Spleen (tissue), 7 donors: ENCODE measurements at regions not wholly inside any gene's neighbourhood (a gene's known extent, or its start where the extent isn't known, plus 50 kb on each side); places are given as distances from the start of the nearest gene placed in this dataset.
"Not testable (repeated sequence)": the region's sequence is repeated elsewhere in the genome, so short reads cannot be mapped to it uniquely, and the experiment has no call there.

Experiments
- POLR2A ChIP-seq, 3 donors: fragments of 450-650 bp; IDR thresholded peaks; one replicate each; pipeline ENCODE4 v1.5.1; 2017; ENCODE audit warnings: antibody characterized with exemption in 3 of 3, mild to moderate bottlenecking in 1 of 3
- TF ChIP-seq, protein P1 (sequence below), 11 experiments: fragments of 200-600 bp in 7 of 11; fragments of 450-650 bp in 4 of 11; sonication (generic) in 4 of 11; IDR thresholded peaks in 8 of 11; conservative IDR thresholded peaks in 3 of 11; 1 replicate in 7 of 11; 2 replicates in 4 of 11; pipeline versions ENCODE4 v1.4.0 to v1.8.0; 2016 to 2021; ENCODE audit warnings: antibody characterized with exemption in 11 of 11, inconsistent platforms in 4 of 11, mild to moderate bottlenecking in 1 of 11
- donor health status: DM: no; HTN: no; CAD: no; lungs with moderate emphysema.
- donor health status: DM: no; HTN: no; CAD: no.
- donor health status: DM: no; HTN: no; CAD: no.

DNA sequence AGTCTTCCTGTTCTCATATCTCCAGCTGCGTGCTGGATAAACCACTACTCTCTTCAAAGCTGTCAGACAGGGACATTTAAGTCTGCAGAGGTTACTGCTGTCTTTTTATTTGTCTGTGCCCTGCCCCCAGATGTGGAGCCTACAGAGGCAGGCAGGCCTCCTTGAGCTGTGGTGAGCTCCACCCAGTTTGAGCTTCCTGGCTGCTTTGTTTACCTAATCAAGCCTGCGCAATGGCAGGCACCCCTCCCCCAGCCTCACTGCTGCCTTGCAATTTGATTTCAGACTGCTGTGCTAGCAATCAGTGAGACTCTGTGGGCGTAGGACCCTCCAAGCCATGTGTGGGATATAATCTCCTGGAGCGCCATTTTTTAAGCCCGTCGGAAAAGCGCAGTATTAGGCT is 331.8 kb upstream of the PRR16 start:
- TF ChIP-seq POLR2A (IDR thresholded peaks at IDR 0.05): not testable (repeated sequence)
- TF ChIP-seq, protein P1, sequence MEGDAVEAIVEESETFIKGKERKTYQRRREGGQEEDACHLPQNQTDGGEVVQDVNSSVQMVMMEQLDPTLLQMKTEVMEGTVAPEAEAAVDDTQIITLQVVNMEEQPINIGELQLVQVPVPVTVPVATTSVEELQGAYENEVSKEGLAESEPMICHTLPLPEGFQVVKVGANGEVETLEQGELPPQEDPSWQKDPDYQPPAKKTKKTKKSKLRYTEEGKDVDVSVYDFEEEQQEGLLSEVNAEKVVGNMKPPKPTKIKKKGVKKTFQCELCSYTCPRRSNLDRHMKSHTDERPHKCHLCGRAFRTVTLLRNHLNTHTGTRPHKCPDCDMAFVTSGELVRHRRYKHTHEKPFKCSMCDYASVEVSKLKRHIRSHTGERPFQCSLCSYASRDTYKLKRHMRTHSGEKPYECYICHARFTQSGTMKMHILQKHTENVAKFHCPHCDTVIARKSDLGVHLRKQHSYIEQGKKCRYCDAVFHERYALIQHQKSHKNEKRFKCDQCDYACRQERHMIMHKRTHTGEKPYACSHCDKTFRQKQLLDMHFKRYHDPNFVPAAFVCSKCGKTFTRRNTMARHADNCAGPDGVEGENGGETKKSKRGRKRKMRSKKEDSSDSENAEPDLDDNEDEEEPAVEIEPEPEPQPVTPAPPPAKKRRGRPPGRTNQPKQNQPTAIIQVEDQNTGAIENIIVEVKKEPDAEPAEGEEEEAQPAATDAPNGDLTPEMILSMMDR (IDR thresholded peaks at IDR 0.05 in 8 of 11, conservative IDR thresholded peaks at IDR 0.05 in 3 of 11): not testable (repeated sequence)
